ENCODE measurements at regions not wholly inside any gene's neighbourhood (a gene's known extent, or its start where the extent isn't known, plus 50 kb on each side); places are given as distances from the start of the nearest gene placed in this dataset.

GRCh38 chr2:196568506-196568905 is 71.0 kb upstream of the CCDC150 start:
- TF ChIP-seq JUND (IDR thresholded peaks at IDR 0.05): no peak
- TF ChIP-seq CTCF (IDR thresholded peaks at IDR 0.05 in 2 of 3, conservative IDR thresholded peaks at IDR 0.05 in 1 of 3; ENCODE audit: borderline replicate concordance in 1 of 3, insufficient read depth in 1 of 3, low read depth in 2 of 3, low read length in 2 of 3): no peak
- no peak for TF ChIP-seq SIN3A (IDR thresholded peaks at IDR 0.05; ENCODE audit: low read depth)
- TF ChIP-seq POLR2AphosphoS5 (IDR thresholded peaks at IDR 0.05; ENCODE audit: low read depth, low read length): no peak
- TF ChIP-seq CBX3 (IDR thresholded peaks at IDR 0.05; ENCODE audit: low read depth): no peak
- no peak for TF ChIP-seq MAX (IDR thresholded peaks at IDR 0.05)
- TF ChIP-seq ATF3 (IDR thresholded peaks at IDR 0.05): no peak
- TF ChIP-seq TCF7L2 (IDR thresholded peaks at IDR 0.05; ENCODE audit: borderline replicate concordance, extremely low read depth, insufficient read depth, insufficient read length): no peak

All from HCT116 (cell line).